Heart left ventricle (tissue), 13 donors: ENCODE measurements at regions not wholly inside any gene's neighbourhood (a gene's known extent, or its start where the extent isn't known, plus 50 kb on each side); places are given as distances from the start of the nearest gene placed in this dataset.

ENCODE experiments used
- POLR2A ChIP-seq, 2 donors: fragments of 450-650 bp; IDR thresholded peaks; one replicate each; pipeline ENCODE4 v1.6.1; 2017; ENCODE audit warnings: antibody characterized with exemption in 2 of 2, mild to moderate bottlenecking in 2 of 2, moderate library complexity in 2 of 2
- TF ChIP-seq, protein P1 (sequence below), 12 donors: fragments of 200-600 bp; sonication (generic) in 4 of 12; IDR thresholded peaks; one replicate each; pipeline versions ENCODE4 v1.5.0 to v1.8.0; 2018 to 2022; ENCODE audit warnings: antibody characterized with exemption in 12 of 12, mild to moderate bottlenecking in 5 of 12
- donor health status: ischemic (EF 13 %, LVEDD 7.1; RV severe dilation, severe dysfunction).
- donor health status: DM: no; HTN: yes; CAD: no.
- donor health status: DM: no; HTN: no; CAD: no.
- donor health status: ischemic (EF 25% LVEDD 6.9; RV normal size, moderate dysfunction).
- donor health status: ischemic (EF 25% LVEDD 5.7; RV mildly dilated, moderate dysfunction).
- donor health status: ischemic (EF 35%, LVEDD 5.7; RV mildly dilated, moderate dysfunction).
- donor health status: nonischemic (EF 11% LVEDD 7.7; RV severe dilation, severe dysfunction).
- donor health status: DM: yes; HTN: yes; CAD: no.
- donor health status: PGD.
- donor health status: ischemic (EF 29% LVEDD 5.4; RV normal size, mild dysfunction).
- donor health status: nonischemic (EF 23%, LVEDD 6.1; RV moderate dilation, normal function).

DNA sequence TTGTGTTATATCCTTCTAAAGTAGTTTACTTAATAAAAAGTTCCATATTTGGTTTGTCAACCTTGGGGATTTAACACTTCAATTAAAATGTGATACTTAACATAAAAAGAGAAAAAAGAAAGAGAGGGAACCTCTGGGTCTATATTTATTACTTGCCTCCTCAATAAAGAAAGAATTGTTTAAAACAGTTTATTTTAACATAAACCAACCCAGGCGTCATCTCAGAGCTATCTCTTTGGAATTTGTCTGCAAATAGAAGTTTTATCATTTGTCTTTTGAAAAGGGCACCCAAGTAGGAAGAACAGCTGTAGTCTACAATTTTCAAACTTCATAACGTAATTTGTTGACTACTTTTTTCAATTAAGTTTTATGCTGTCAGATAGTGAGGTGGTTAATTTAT is 364.1 kb downstream of the KCNJ2 start:
- no peak for TF ChIP-seq POLR2A (IDR thresholded peaks at IDR 0.05)
- TF ChIP-seq, protein P1, sequence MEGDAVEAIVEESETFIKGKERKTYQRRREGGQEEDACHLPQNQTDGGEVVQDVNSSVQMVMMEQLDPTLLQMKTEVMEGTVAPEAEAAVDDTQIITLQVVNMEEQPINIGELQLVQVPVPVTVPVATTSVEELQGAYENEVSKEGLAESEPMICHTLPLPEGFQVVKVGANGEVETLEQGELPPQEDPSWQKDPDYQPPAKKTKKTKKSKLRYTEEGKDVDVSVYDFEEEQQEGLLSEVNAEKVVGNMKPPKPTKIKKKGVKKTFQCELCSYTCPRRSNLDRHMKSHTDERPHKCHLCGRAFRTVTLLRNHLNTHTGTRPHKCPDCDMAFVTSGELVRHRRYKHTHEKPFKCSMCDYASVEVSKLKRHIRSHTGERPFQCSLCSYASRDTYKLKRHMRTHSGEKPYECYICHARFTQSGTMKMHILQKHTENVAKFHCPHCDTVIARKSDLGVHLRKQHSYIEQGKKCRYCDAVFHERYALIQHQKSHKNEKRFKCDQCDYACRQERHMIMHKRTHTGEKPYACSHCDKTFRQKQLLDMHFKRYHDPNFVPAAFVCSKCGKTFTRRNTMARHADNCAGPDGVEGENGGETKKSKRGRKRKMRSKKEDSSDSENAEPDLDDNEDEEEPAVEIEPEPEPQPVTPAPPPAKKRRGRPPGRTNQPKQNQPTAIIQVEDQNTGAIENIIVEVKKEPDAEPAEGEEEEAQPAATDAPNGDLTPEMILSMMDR (IDR thresholded peaks at IDR 0.05): no peak
